Lower lobe of right lung (tissue), 2 donors: ENCODE measurements at regions not wholly inside any gene's neighbourhood (a gene's known extent, or its start where the extent isn't known, plus 50 kb on each side); places are given as distances from the start of the nearest gene placed in this dataset.

ENCODE experiments used
- ATAC-seq, 2 donors: fragments of 200-7000 bp; cut with Tn5 transposase; one replicate each; pipeline ENCODE4 v1.9.1; 2020 to 2022; ENCODE audit warnings: mild to moderate bottlenecking in 2 of 2, moderate library complexity in 2 of 2
- DNase-seq: peaks from one replicate; pipeline ENCODE4 v3.0.0-alpha.2; 2020
- H3K27ac ChIP-seq: fragments of 200-600 bp; one replicate; pipeline ENCODE4 v1.8.0; 2022
- H3K27me3 ChIP-seq: fragments of 200-600 bp; one replicate; pipeline ENCODE4 v1.8.0; 2022; ENCODE audit warnings: low read depth
- H3K36me3 ChIP-seq: fragments of 200-600 bp; one replicate; pipeline ENCODE4 v1.8.0; 2022; ENCODE audit warnings: mild to moderate bottlenecking
- H3K4me1 ChIP-seq: fragments of 200-600 bp; one replicate; pipeline ENCODE4 v1.8.0; 2022
- H3K4me3 ChIP-seq: fragments of 200-600 bp; one replicate; pipeline ENCODE4 v1.8.0; 2022; ENCODE audit warnings: mild to moderate bottlenecking
- H3K9me3 ChIP-seq: fragments of 200-600 bp; one replicate; pipeline ENCODE4 v1.8.0; 2022
- CTCF ChIP-seq: fragments of 200-600 bp; IDR thresholded peaks from one replicate; pipeline ENCODE4 v1.8.0; 2022; ENCODE audit warnings: antibody characterized with exemption, mild to moderate bottlenecking
- intact Hi-C: fragments of 100-400 bp; cut with DNase I; formaldehyde crosslinking; loops from one replicate; pipeline ENCODE4 v1.11.0; 2022
- donor health status: DM: no; HTN: yes; CAD: no; lungs with severe emphysema.

GRCh38 chr2:164429354-164429753 is 191.9 kb downstream of the GRB14 start:
- no peaks in the 10 kb centered on the region for H3K36me3 ChIP-seq
- H3K27me3 ChIP-seq = no peaks in the 10 kb centered on the region
- H3K4me1 ChIP-seq = no peaks in the 10 kb centered on the region
- H3K4me3 ChIP-seq = no peak overlapping the region
- no peaks in the 10 kb centered on the region for H3K9me3 ChIP-seq
- H3K27ac ChIP-seq = no peak overlapping the region
- intact Hi-C loops = no loop called here
- TF ChIP-seq CTCF = no peak
- DNase-seq (no peak), ATAC-seq (no peak)

DNA sequence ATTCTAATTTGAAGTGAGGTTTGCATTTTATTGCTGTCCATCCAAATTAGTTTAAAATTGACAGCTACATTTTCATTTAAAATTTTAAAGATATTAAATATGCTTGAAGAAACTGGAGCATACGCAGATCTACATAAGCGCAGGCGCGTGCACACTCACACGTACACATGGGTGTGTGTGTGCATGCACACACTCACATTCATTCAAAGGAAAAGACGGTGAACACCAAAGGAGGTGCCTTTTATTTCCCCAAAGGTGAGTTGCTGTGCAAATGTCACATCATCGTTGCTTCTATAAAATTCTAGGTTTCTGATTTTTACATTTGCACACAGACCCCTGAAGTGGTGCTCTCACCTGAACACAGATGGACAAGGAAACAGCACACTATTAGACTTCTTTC is 194.2 kb downstream of the GRB14 start:
- no peak for TF ChIP-seq CTCF
- intact Hi-C loops = no loop called here
- no peaks in the 10 kb centered on the region for H3K9me3 ChIP-seq
- no peak overlapping the region for H3K27ac ChIP-seq
- ATAC-seq (no peak), DNase-seq (no peak)
- H3K36me3 ChIP-seq = no peaks in the 10 kb centered on the region
- no peaks in the 10 kb centered on the region for H3K4me1 ChIP-seq
- H3K27me3 ChIP-seq = no peaks in the 10 kb centered on the region
- H3K4me3 ChIP-seq = no peak overlapping the region

GRCh38 chr2:164420787-164421186 is 200.5 kb downstream of the GRB14 start:
- no peaks in the 10 kb centered on the region for H3K36me3 ChIP-seq

DNA sequence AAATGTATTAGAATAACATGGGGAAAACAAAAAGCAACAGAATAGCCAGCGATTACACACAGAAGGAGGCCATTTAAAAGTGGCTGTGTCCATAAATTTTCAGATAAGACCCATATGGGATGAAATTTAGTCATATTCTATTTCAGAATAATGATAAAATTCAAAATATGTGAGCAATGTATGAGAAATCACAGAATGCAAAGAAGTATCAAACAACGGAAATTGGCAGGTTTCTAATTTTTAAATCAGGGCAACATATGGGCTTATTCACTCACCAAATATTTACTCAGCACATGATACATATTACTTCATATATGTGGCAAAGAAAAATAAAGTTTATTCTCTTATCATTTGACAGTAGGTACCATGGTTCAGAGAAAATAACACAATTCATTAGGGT is 208.5 kb downstream of the GRB14 start:
- ATAC-seq = no peak
- no peaks in the 10 kb centered on the region for H3K9me3 ChIP-seq
- no peak for TF ChIP-seq CTCF
- no peak for DNase-seq
- no peaks in the 10 kb centered on the region for H3K27me3 ChIP-seq
- H3K4me1 ChIP-seq = no peaks in the 10 kb centered on the region
- H3K36me3 ChIP-seq = no peaks in the 10 kb centered on the region
- intact Hi-C loops = no loop called here
- H3K27ac ChIP-seq = no peak overlapping the region
- H3K4me3 ChIP-seq = no peak overlapping the region

More at GRCh38 chr2:164420787-164421186, 200.5 kb downstream of the GRB14 start:
- ATAC-seq (no peak), DNase-seq (no peak)
- Histone ChIP-seq H3K4me1 (no peaks in the 10 kb centered on the region), H3K4me3 (no peak overlapping the region), H3K9me3 (no peaks in the 10 kb centered on the region), H3K27ac (no peak overlapping the region), H3K27me3 (no peaks in the 10 kb centered on the region)
- no peak for TF ChIP-seq CTCF
- intact Hi-C loops = no loop called here

DNA sequence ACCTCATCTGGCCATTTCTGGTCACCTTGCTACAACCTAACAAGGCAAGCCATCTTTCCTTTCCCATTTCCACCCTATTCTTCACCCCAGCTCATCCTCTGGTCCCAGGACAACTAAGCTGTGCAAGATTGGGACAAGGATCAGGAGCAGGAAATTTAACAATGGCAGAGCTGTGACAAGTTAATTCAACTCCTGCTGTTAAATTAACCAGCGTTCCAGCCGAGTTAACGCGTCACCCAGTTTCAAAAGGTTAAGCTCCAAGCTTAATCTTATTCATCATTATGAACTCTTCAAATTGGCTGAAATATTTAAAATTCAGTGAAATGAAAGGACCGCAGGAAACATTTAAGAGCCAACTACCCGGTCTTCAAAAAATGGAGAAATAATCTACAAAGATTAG is 231.9 kb downstream of the GRB14 start:
- intact Hi-C loops = no loop called here
- H3K9me3 ChIP-seq = no peaks in the 10 kb centered on the region
- no peak for ATAC-seq

More for the DNA sequence above, 231.9 kb downstream of the GRB14 start:
- DNase-seq = no peak
- no peak for TF ChIP-seq CTCF
- no peaks in the 10 kb centered on the region for H3K4me1 ChIP-seq
- H3K27ac ChIP-seq = no peak overlapping the region
- no peaks in the 10 kb centered on the region for H3K36me3 ChIP-seq
- H3K4me3 ChIP-seq = no peak overlapping the region
- H3K27me3 ChIP-seq = no peaks in the 10 kb centered on the region
